ENCODE measurements at regions not wholly inside any gene's neighbourhood (a gene's known extent, or its start where the extent isn't known, plus 50 kb on each side); places are given as distances from the start of the nearest gene placed in this dataset.

GRCh38 chr3:137477614-137478013, 286.5 kb upstream of the SOX14 start:
- Histone ChIP-seq H3K27ac (ENCODE audit: low read length) (no peak overlapping the region), H3K36me3 (ENCODE audit: control insufficient read depth, insufficient read depth, low read length) (no peaks in the 10 kb centered on the region), H3K4me3 (ENCODE audit: low read length) (no peak overlapping the region), H3K4me1 (ENCODE audit: control insufficient read depth, insufficient read depth, low read length) (no peaks in the 10 kb centered on the region), H3K27me3 (ENCODE audit: control insufficient read depth, insufficient read depth, low read length) (no peaks in the 10 kb centered on the region), H3K9me3 (ENCODE audit: control insufficient read depth, low read depth, low read length) (no peaks in the 10 kb centered on the region)
- no peak for DNase-seq
- WGBS (ENCODE audit: insufficient coverage, low lambda C conversion rate), result 33% methylated on average over 3 of the region's 6 CpGs

- no peak overlapping the region for H3K27ac ChIP-seq (ENCODE audit: low read length)
- no peaks in the 10 kb centered on the region for H3K9me3 ChIP-seq (ENCODE audit: control insufficient read depth, low read depth, low read length)
- no peak overlapping the region for H3K4me3 ChIP-seq (ENCODE audit: low read length)
- no peaks in the 10 kb centered on the region for H3K36me3 ChIP-seq (ENCODE audit: control insufficient read depth, insufficient read depth, low read length)
- DNase-seq, result no peak
- peaks cover 7% of the 10 kb centered on the region for H3K27me3 ChIP-seq (ENCODE audit: control insufficient read depth, insufficient read depth, low read length)
- no CpG with 5 or more reads among the region's 29 CpGs for WGBS (ENCODE audit: insufficient coverage, low lambda C conversion rate)
- H3K4me1 ChIP-seq (ENCODE audit: control insufficient read depth, insufficient read depth, low read length), result no peaks in the 10 kb centered on the region
Measured at GRCh38 chr3:137509354-137510045, 254.6 kb upstream of the SOX14 start.

- no peak overlapping the region for H3K27ac ChIP-seq (ENCODE audit: low read length)
Measured at GRCh38 chr3:137511655-137512054, 252.5 kb upstream of the SOX14 start.

GRCh38 chr3:137514853-137515252, 249.3 kb upstream of the SOX14 start:
- DNase-seq, result no peak
- no peaks in the 10 kb centered on the region for H3K27me3 ChIP-seq (ENCODE audit: control insufficient read depth, insufficient read depth, low read length)
- no peak overlapping the region for H3K27ac ChIP-seq (ENCODE audit: low read length)
- no peaks in the 10 kb centered on the region for H3K9me3 ChIP-seq (ENCODE audit: control insufficient read depth, low read depth, low read length)
- no peaks in the 10 kb centered on the region for H3K4me1 ChIP-seq (ENCODE audit: control insufficient read depth, insufficient read depth, low read length)
- H3K36me3 ChIP-seq (ENCODE audit: control insufficient read depth, insufficient read depth, low read length), result no peaks in the 10 kb centered on the region
- WGBS (ENCODE audit: insufficient coverage, low lambda C conversion rate), result 50% methylated on average over 1 of the region's 2 CpGs
- no peak overlapping the region for H3K4me3 ChIP-seq (ENCODE audit: low read length)

More at GRCh38 chr3:137511655-137512054, 252.5 kb upstream of the SOX14 start:
- Histone ChIP-seq H3K27me3 (ENCODE audit: control insufficient read depth, insufficient read depth, low read length) (peaks cover 7% of the 10 kb centered on the region), H3K36me3 (ENCODE audit: control insufficient read depth, insufficient read depth, low read length) (no peaks in the 10 kb centered on the region), H3K4me1 (ENCODE audit: control insufficient read depth, insufficient read depth, low read length) (no peaks in the 10 kb centered on the region), H3K9me3 (ENCODE audit: control insufficient read depth, low read depth, low read length) (no peaks in the 10 kb centered on the region), H3K4me3 (ENCODE audit: low read length) (no peak overlapping the region)
- no peak for DNase-seq
- no CpG with 5 or more reads among the region's 1 CpG for WGBS (ENCODE audit: insufficient coverage, low lambda C conversion rate)

GRCh38 chr3:137519602-137520001, 244.5 kb upstream of the SOX14 start:
- no CpG with 5 or more reads among the region's 5 CpGs for WGBS (ENCODE audit: insufficient coverage, low lambda C conversion rate)
- no peak for DNase-seq

GRCh38 chr3:137524751-137525150, 239.4 kb upstream of the SOX14 start:
- Histone ChIP-seq H3K27me3 (ENCODE audit: control insufficient read depth, insufficient read depth, low read length) (no peaks in the 10 kb centered on the region), H3K9me3 (ENCODE audit: control insufficient read depth, low read depth, low read length) (no peaks in the 10 kb centered on the region), H3K4me3 (ENCODE audit: low read length) (no peak overlapping the region), H3K27ac (ENCODE audit: low read length) (no peak overlapping the region), H3K36me3 (ENCODE audit: control insufficient read depth, insufficient read depth, low read length) (no peaks in the 10 kb centered on the region), H3K4me1 (ENCODE audit: control insufficient read depth, insufficient read depth, low read length) (no peaks in the 10 kb centered on the region)
- DNase-seq, result no peak
- WGBS (ENCODE audit: insufficient coverage, low lambda C conversion rate), result 60% methylated on average over 1 of the region's 1 CpG

More at GRCh38 chr3:137519602-137520001, 244.5 kb upstream of the SOX14 start:
- Histone ChIP-seq H3K27me3 (ENCODE audit: control insufficient read depth, insufficient read depth, low read length) (no peaks in the 10 kb centered on the region), H3K27ac (ENCODE audit: low read length) (no peak overlapping the region), H3K4me3 (ENCODE audit: low read length) (no peak overlapping the region), H3K9me3 (ENCODE audit: control insufficient read depth, low read depth, low read length) (no peaks in the 10 kb centered on the region), H3K4me1 (ENCODE audit: control insufficient read depth, insufficient read depth, low read length) (no peaks in the 10 kb centered on the region), H3K36me3 (ENCODE audit: control insufficient read depth, insufficient read depth, low read length) (no peaks in the 10 kb centered on the region)

- H3K27me3 ChIP-seq (ENCODE audit: control insufficient read depth, insufficient read depth, low read length), result no peaks in the 10 kb centered on the region
- no peak overlapping the region for H3K27ac ChIP-seq (ENCODE audit: low read length)
- DNase-seq, result no peak
- H3K4me1 ChIP-seq (ENCODE audit: control insufficient read depth, insufficient read depth, low read length), result no peaks in the 10 kb centered on the region
- H3K9me3 ChIP-seq (ENCODE audit: control insufficient read depth, low read depth, low read length), result no peaks in the 10 kb centered on the region
- H3K4me3 ChIP-seq (ENCODE audit: low read length), result no peak overlapping the region
- H3K36me3 ChIP-seq (ENCODE audit: control insufficient read depth, insufficient read depth, low read length), result no peaks in the 10 kb centered on the region
Measured at GRCh38 chr3:137525471-137525870, 238.6 kb upstream of the SOX14 start.

- Histone ChIP-seq H3K27me3 (ENCODE audit: control insufficient read depth, insufficient read depth, low read length) (no peaks in the 10 kb centered on the region), H3K4me1 (ENCODE audit: control insufficient read depth, insufficient read depth, low read length) (no peaks in the 10 kb centered on the region), H3K9me3 (ENCODE audit: control insufficient read depth, low read depth, low read length) (peaks cover 4% of the 10 kb centered on the region), H3K36me3 (ENCODE audit: control insufficient read depth, insufficient read depth, low read length) (no peaks in the 10 kb centered on the region), H3K27ac (ENCODE audit: low read length) (no peak overlapping the region), H3K4me3 (ENCODE audit: low read length) (no peak overlapping the region)
- no peak for DNase-seq
- no CpG with 5 or more reads among the region's 3 CpGs for WGBS (ENCODE audit: insufficient coverage, low lambda C conversion rate)
Measured at GRCh38 chr3:137542049-137542448, 222.1 kb upstream of the SOX14 start.

- Histone ChIP-seq H3K27ac (ENCODE audit: low read length) (no peak overlapping the region), H3K36me3 (ENCODE audit: control insufficient read depth, insufficient read depth, low read length) (no peaks in the 10 kb centered on the region), H3K27me3 (ENCODE audit: control insufficient read depth, insufficient read depth, low read length) (no peaks in the 10 kb centered on the region), H3K4me3 (ENCODE audit: low read length) (no peak overlapping the region), H3K9me3 (ENCODE audit: control insufficient read depth, low read depth, low read length) (no peaks in the 10 kb centered on the region), H3K4me1 (ENCODE audit: control insufficient read depth, insufficient read depth, low read length) (no peaks in the 10 kb centered on the region)
- DNase-seq, result no peak
- 100% methylated on average over 1 of the region's 2 CpGs for WGBS (ENCODE audit: insufficient coverage, low lambda C conversion rate)
Measured at GRCh38 chr3:137554242-137554641, 209.9 kb upstream of the SOX14 start.

GRCh38 chr3:137568880-137569279, 195.2 kb upstream of the SOX14 start:
- no peak for DNase-seq
- no peaks in the 10 kb centered on the region for H3K36me3 ChIP-seq (ENCODE audit: control insufficient read depth, insufficient read depth, low read length)
- H3K27me3 ChIP-seq (ENCODE audit: control insufficient read depth, insufficient read depth, low read length), result no peaks in the 10 kb centered on the region
- no peaks in the 10 kb centered on the region for H3K9me3 ChIP-seq (ENCODE audit: control insufficient read depth, low read depth, low read length)
- no peak overlapping the region for H3K27ac ChIP-seq (ENCODE audit: low read length)
- H3K4me1 ChIP-seq (ENCODE audit: control insufficient read depth, insufficient read depth, low read length), result no peaks in the 10 kb centered on the region
- H3K4me3 ChIP-seq (ENCODE audit: low read length), result no peak overlapping the region

- H3K4me1 ChIP-seq (ENCODE audit: control insufficient read depth, insufficient read depth, low read length), result no peaks in the 10 kb centered on the region
- no peaks in the 10 kb centered on the region for H3K9me3 ChIP-seq (ENCODE audit: control insufficient read depth, low read depth, low read length)
- H3K27ac ChIP-seq (ENCODE audit: low read length), result no peak overlapping the region
- no peak overlapping the region for H3K4me3 ChIP-seq (ENCODE audit: low read length)
- DNase-seq, result no peak
- H3K27me3 ChIP-seq (ENCODE audit: control insufficient read depth, insufficient read depth, low read length), result no peaks in the 10 kb centered on the region
- 89% methylated on average over 1 of the region's 3 CpGs for WGBS (ENCODE audit: insufficient coverage, low lambda C conversion rate)
- H3K36me3 ChIP-seq (ENCODE audit: control insufficient read depth, insufficient read depth, low read length), result no peaks in the 10 kb centered on the region
Measured at GRCh38 chr3:137572931-137573330, 191.2 kb upstream of the SOX14 start.

Data from large intestine (tissue), 3 donors.